Esophagus (tissue), 2 donors: ENCODE measurements at regions not wholly inside any gene's neighbourhood (a gene's known extent, or its start where the extent isn't known, plus 50 kb on each side); places are given as distances from the start of the nearest gene placed in this dataset.

ENCODE experiments used
- H3K27ac ChIP-seq, 2 donors: one replicate each; pipeline ENCODE4 v1.5.1; 2013; ENCODE audit warnings: low read depth in 2 of 2, mild to moderate bottlenecking in 2 of 2, inconsistent platforms in 1 of 2, low read length in 1 of 2, moderate library complexity in 1 of 2
- H3K27me3 ChIP-seq, 2 donors: one replicate each; pipeline ENCODE4 v1.6.1; 2013; ENCODE audit warnings: low read length in 2 of 2, control low read depth in 1 of 2, mild to moderate bottlenecking in 1 of 2; ENCODE audit not compliant: insufficient read depth in 2 of 2, control insufficient read depth in 1 of 2
- H3K36me3 ChIP-seq, 2 donors: one replicate each; pipeline ENCODE4 v1.6.1; 2013; ENCODE audit warnings: low read length in 1 of 2; ENCODE audit not compliant: control insufficient read depth in 2 of 2, insufficient read depth in 2 of 2
- H3K4me1 ChIP-seq, 2 donors: one replicate each; pipeline ENCODE4 v1.6.1; 2013; ENCODE audit warnings: low read length in 1 of 2; ENCODE audit not compliant: control insufficient read depth in 2 of 2, insufficient read depth in 2 of 2
- H3K4me3 ChIP-seq, 2 donors: one replicate each; pipeline ENCODE4 v1.5.1; 2013; ENCODE audit warnings: low read length in 2 of 2, mild to moderate bottlenecking in 2 of 2, low read depth in 1 of 2, moderate library complexity in 1 of 2
- H3K9me3 ChIP-seq, 2 donors: one replicate each; pipeline ENCODE4 v1.6.1; 2013; ENCODE audit warnings: mild to moderate bottlenecking in 2 of 2, low read depth in 1 of 2, low read length in 1 of 2, moderate library complexity in 1 of 2; ENCODE audit not compliant: control insufficient read depth in 2 of 2, insufficient read depth in 1 of 2
- WGBS, 2 donors: extraction: QIAGEN DNeasy Blood & Tissue Kit; methylation state at CpG; one replicate each; pipeline ENCODE4 v1.1.7; 2013; 5-methylcytosine and 5-hydroxymethylcytosine counted together
- donor health status: healthy with polysubstance abuse.
- donor health status: Bipolar disorder and iron deficiency.

DNA sequence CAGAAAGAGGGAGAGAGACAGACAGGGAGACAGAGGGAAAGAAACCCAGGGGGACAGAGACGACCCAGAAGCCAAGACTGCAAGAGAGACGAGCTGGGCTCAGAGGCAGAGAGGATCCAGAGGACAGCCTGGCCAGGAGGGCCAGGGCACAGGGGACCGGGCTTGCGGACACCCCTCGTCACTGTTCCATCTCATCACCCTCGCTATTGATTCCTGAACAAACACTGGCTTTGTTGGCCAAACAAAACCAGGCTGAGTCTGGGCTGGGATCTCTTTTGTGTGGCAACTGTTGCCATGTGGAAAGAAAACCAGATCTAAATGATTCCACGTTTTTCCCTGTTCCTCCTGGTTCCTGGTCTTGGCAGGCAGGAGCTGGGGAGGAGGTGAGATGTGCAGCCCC, 339.4 kb downstream of the MN1 start:
- 30 to 35% methylated on average over 7 of the region's 7 CpGs for WGBS, 2 donors
- Histone ChIP-seq H3K4me3 (no peak overlapping the region), H3K27ac (no peak overlapping the region), H3K36me3 (no peaks in the 10 kb centered on the region), H3K4me1 (no peaks in the 10 kb centered on the region), H3K27me3 (no peaks in the 10 kb centered on the region), H3K9me3 (peaks cover 0 to 3% of the 10 kb centered on the region in 2 donors)

DNA sequence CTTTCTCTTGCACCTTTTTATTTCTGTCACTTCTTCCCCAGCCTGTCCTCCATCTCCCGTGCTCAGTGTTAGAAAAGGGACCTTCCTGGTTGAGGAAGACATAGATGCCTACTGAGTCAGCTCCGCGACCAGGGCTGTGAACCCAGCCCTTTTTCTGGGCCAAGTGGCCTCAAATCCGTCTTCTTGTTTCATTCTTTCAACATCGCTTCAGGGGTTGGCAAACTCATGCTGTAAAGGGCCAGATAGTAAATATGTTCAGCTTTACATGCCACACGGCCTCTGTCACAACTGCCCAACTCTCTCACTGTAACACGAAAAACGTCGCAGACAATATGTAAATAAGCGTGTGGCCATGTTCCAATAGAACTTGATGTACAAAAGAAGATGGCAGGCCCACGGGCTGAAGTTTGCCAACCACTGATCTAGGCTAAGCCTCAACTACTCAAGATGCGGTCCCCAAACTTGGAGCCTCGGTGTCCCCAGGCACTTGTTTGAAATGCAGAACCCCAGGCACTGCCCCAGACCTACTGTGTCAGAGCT, 338.4 kb downstream of the MN1 start:
- peaks cover 0 to 3% of the 10 kb centered on the region in 2 donors for H3K9me3 ChIP-seq
- no peaks in the 10 kb centered on the region for H3K27me3 ChIP-seq
- H3K4me1 ChIP-seq: no peaks in the 10 kb centered on the region
- WGBS, 2 donors: 76% methylated on average over 13 of the region's 13 CpGs
- no peak overlapping the region for H3K4me3 ChIP-seq
- H3K36me3 ChIP-seq: no peaks in the 10 kb centered on the region
- H3K27ac ChIP-seq: no peak overlapping the region

DNA sequence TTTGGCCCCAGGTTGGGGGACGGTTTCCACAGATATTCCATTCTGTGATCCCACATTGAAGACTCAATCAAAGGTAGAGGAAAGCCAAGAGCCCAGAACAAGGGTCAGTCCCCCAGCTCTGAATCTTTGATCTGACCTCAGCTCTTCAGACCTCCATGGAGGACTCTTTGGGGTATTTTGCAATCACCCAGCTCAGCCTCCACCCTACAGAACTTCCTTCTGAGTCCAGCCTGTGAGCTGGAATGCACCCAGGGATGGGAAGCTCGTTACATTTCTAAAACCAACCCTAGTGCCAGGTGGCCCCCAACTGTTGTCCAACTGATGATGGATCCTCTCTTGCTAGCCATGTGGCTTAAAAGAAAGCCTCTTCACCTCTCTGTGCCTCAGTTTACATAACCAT, 335.3 kb downstream of the MN1 start:
- Histone ChIP-seq H3K27me3 (no peaks in the 10 kb centered on the region), H3K36me3 (no peaks in the 10 kb centered on the region), H3K9me3 (peaks cover 0 to 3% of the 10 kb centered on the region in 2 donors), H3K4me1 (no peaks in the 10 kb centered on the region), H3K27ac (peak overlapping the region in 1 of 2 donors; percentile 43), H3K4me3 (no peak overlapping the region)
- WGBS, 2 donors: 69 to 76% methylated on average over 2 of the region's 2 CpGs

DNA sequence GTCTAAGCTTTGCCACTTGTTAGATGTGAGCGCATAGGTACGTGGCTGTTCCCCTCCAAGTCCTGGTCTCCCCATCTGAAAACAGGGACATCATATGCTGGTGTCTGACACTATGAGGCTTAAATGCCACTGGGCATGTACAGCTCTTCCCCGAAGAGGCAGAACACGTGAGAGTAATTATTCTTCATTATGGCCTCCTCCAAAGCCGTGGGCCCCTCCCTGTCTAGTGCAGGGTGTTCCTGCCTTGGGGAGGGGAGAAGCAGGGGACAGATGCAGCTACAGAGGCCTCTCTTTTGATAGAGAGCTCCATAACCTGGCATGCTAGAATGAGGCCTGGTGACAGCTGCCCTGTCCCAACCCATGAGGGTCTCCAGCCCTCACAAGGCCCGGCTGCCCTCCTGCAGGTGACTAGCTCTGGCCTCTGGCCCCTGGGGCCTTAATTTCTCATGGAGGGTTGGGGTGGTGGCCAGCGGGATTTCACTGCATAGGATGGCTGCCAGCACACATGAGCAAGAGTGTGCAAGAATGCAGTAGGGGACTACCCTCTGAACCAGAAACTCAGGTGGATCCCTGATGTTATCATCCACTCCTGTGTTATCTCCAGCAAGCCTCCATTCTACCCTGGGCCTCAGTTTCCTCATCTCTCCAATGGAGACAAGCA, 334.6 kb downstream of the MN1 start:
- H3K9me3 ChIP-seq: peaks cover 0 to 3% of the 10 kb centered on the region in 2 donors
- peak overlapping the region in 1 of 2 donors; percentile 14 for H3K27ac ChIP-seq
- WGBS, 2 donors: 69 to 73% methylated on average over 7 of the region's 7 CpGs
- no peaks in the 10 kb centered on the region for H3K36me3 ChIP-seq
- no peaks in the 10 kb centered on the region for H3K27me3 ChIP-seq
- H3K4me1 ChIP-seq: no peaks in the 10 kb centered on the region
- H3K4me3 ChIP-seq: no peak overlapping the region

DNA sequence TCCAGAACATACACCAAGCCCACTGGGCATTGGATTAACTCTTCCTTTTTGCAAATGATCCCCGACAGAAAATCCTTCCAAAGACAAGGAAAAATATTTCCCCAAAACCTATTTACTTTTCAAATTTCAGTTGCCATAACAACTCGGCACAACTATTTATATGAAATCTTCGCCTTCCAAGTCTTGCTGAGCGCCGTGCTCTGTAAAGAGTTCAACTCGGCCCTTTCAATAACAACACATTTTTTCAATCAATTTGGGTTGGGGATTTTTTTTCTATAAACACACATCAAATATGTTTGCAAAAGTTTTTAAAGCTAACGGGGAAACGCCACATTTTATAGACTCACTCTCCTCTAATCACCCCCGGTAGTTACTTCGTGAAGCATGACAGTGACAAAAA, 333.8 kb downstream of the MN1 start:
- Histone ChIP-seq H3K27me3 (no peaks in the 10 kb centered on the region), H3K9me3 (peaks cover 0 to 3% of the 10 kb centered on the region in 2 donors), H3K4me1 (no peaks in the 10 kb centered on the region), H3K27ac (no peak overlapping the region), H3K36me3 (no peaks in the 10 kb centered on the region), H3K4me3 (no peak overlapping the region)
- WGBS, 2 donors: 70 to 73% methylated on average over 10 of the region's 10 CpGs

DNA sequence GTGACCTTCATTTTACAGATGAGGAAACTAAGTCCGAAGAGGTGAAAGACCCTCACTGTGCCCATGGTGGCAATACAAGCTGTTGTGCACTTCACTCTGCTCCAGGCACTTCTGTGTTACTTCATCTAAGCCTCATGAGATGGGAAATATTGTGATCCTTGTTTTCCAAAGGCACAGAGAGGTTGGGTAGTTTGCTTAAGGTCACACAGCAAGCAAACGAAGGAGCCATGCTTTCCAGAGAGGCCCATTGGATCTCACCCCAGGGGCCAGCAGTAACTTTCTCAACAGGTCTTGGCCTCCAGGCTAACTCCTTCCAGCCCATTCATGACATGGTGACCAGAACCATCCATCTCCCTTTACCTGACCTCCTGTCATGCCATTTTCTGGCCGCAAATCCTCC, 332.8 kb downstream of the MN1 start:
- WGBS, 2 donors: 68 to 91% methylated on average over 3 of the region's 3 CpGs
- H3K36me3 ChIP-seq: no peaks in the 10 kb centered on the region
- peaks cover 0 to under 1% of the 10 kb centered on the region in 2 donors for H3K9me3 ChIP-seq
- H3K27me3 ChIP-seq: no peaks in the 10 kb centered on the region
- H3K4me3 ChIP-seq: no peak overlapping the region
- no peaks in the 10 kb centered on the region for H3K4me1 ChIP-seq
- H3K27ac ChIP-seq: no peak overlapping the region

DNA sequence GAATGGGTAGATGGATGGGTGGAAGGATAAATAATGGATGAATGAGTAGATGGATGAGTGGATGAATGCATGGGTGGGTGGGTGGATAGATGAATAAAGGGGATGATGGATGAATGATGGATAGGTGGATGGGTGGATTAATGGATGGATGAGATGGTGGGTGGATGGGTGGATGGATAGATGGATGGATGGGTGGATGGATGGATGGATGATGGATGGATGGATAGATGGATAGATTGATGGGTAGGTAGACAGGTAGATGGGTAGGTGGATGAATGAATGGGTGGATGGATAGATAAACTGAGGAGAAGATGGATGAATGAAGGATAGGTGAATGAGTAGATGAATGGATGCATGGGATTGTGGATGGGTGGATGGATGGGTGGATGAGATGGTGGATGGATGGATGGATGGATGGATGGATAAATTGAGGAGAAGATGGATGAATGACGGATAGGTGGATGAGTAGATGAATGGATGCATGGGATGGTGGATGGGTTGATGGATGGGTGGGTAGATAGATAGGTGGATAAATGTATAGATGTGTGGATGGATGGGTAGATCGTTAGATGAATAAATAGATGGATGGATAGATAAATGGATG, 331.3 kb downstream of the MN1 start:
- no peak overlapping the region for H3K27ac ChIP-seq
- WGBS, 2 donors: 87 to 88% methylated on average over 2 of the region's 2 CpGs
- no peaks in the 10 kb centered on the region for H3K9me3 ChIP-seq
- peaks cover 0 to 1% of the 10 kb centered on the region in 2 donors for H3K4me1 ChIP-seq
- no peak overlapping the region for H3K4me3 ChIP-seq
- no peaks in the 10 kb centered on the region for H3K36me3 ChIP-seq
- no peaks in the 10 kb centered on the region for H3K27me3 ChIP-seq

DNA sequence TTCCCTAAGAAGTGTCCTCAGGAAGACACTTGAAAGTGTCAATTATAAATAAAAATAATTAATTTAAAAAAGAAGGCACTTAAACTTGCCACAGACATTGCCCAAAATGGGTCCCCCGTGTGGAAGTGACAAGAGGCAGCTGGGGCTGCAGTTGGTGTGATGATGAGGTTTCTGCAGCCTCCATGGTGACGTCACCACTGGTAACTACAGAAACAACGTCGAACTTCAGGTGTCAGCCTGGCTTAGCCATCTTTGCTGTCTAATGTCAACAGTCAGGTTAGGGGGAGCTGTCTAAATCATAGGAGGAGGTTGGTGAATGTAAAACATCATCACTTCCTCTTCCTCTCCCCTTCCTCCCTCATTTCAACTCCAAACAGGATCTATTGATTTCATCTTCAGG, 328.6 kb downstream of the MN1 start:
- Histone ChIP-seq H3K27ac (no peak overlapping the region), H3K4me3 (no peak overlapping the region), H3K9me3 (no peaks in the 10 kb centered on the region), H3K27me3 (no peaks in the 10 kb centered on the region), H3K4me1 (peaks cover 0 to 2% of the 10 kb centered on the region in 2 donors), H3K36me3 (no peaks in the 10 kb centered on the region)
- 65 to 77% methylated on average over 4 of the region's 4 CpGs for WGBS, 2 donors

DNA sequence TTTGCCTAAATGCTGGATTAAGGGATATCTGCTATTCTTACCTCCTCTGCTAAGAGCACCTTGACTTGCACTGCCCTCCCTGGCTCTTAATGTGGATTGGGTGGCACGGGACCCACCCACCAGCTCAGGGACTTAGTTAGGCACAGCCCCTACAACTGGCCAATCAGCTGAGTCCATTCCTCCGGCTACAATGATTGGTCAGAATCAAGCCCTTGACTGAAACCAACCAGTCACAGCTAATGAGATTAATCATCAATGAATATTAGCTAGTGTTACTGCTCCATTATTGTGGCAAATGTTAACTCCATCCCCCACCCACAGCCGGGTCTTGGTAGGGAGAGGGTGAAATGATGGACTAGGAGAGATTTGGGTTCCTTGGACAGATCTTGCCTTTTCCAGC, 328.0 kb downstream of the MN1 start:
- Histone ChIP-seq H3K4me1 (peaks cover 0 to 2% of the 10 kb centered on the region in 2 donors), H3K36me3 (no peaks in the 10 kb centered on the region), H3K27me3 (no peaks in the 10 kb centered on the region), H3K27ac (peak overlapping the region in 1 of 2 donors; percentile 51), H3K4me3 (no peak overlapping the region), H3K9me3 (no peaks in the 10 kb centered on the region)
- WGBS, 2 donors: 70 to 71% methylated on average over 3 of the region's 3 CpGs
